ENCODE measurements at regions not wholly inside any gene's neighbourhood (a gene's known extent, or its start where the extent isn't known, plus 50 kb on each side); places are given as distances from the start of the nearest gene placed in this dataset.

GRCh38 chr2:120952318-120952717, 216.7 kb downstream of the GLI2 start:
- intact Hi-C loops (cut with DNase I): no loop called here
- Histone ChIP-seq H3K27me3 (no peaks in the 10 kb centered on the region), H3K27ac (no peak overlapping the region), H3K9me3 (no peaks in the 10 kb centered on the region), H3K4me1 (peaks cover 29% of the 10 kb centered on the region), H3K36me3 (replicated peaks in 1 of 2; ENCODE audit: insufficient read depth in 1 of 2, low read depth in 2 of 2) (no peaks in the 10 kb centered on the region), H3K4me3 (no peak overlapping the region)
- no peak for TF ChIP-seq CTCF (IDR thresholded peaks at IDR 0.05)
- no peak for TF ChIP-seq POLR2A (IDR thresholded peaks at IDR 0.05)
- ATAC-seq (no peak), DNase-seq (no peak)
- WGBS, 2 donors: 89 to 90% methylated on average over 7 to 9 of the region's 9 CpGs

GRCh38 chr2:120953066-120953756, 217.5 kb downstream of the GLI2 start:
- no peak for TF ChIP-seq CTCF (IDR thresholded peaks at IDR 0.05)
- Histone ChIP-seq H3K27ac (no peak overlapping the region), H3K9me3 (no peaks in the 10 kb centered on the region), H3K27me3 (no peaks in the 10 kb centered on the region), H3K4me1 (peaks cover 29% of the 10 kb centered on the region), H3K36me3 (replicated peaks in 1 of 2; ENCODE audit: insufficient read depth in 1 of 2, low read depth in 2 of 2) (no peaks in the 10 kb centered on the region), H3K4me3 (no peak overlapping the region)
- 73 to 75% methylated on average over 7 of the region's 7 CpGs for WGBS, 2 donors
- intact Hi-C loops (cut with DNase I): no loop called here
- DNase-seq: peak in 1 of 4 donors; percentile 39
- ATAC-seq: no peak

- peaks cover 21% of the 10 kb centered on the region for H3K4me1 ChIP-seq
- no peak overlapping the region for H3K4me3 ChIP-seq
- no peak for DNase-seq
- no peaks in the 10 kb centered on the region for H3K9me3 ChIP-seq
- peak overlapping the region in 1 of 4 donors; percentile 50 for H3K27ac ChIP-seq
- no peaks in the 10 kb centered on the region for H3K36me3 ChIP-seq (replicated peaks in 1 of 2; ENCODE audit: insufficient read depth in 1 of 2, low read depth in 2 of 2)
- no peaks in the 10 kb centered on the region for H3K27me3 ChIP-seq
- no peak for ATAC-seq
- WGBS, 2 donors: 92 to 94% methylated on average over 14 of the region's 16 CpGs
- intact Hi-C loops (cut with DNase I): no loop called here
- TF ChIP-seq CTCF (IDR thresholded peaks at IDR 0.05) (no peak), POLR2A (IDR thresholded peaks at IDR 0.05) (no peak)
These were observed 218.3 kb downstream of the GLI2 start for GRCh38 chr2:120953843-120954584.

GRCh38 chr2:120954939-120955338, 219.3 kb downstream of the GLI2 start:
- H3K4me3 ChIP-seq: no peak overlapping the region
- peaks cover 13% of the 10 kb centered on the region for H3K4me1 ChIP-seq
- no peaks in the 10 kb centered on the region for H3K27me3 ChIP-seq
- H3K9me3 ChIP-seq: no peaks in the 10 kb centered on the region
- 27 to 30% methylated on average over 7 to 8 of the region's 8 CpGs for WGBS, 2 donors
- DNase-seq (peak; percentile 44 to 84 (median 75)), ATAC-seq (peak; percentile 65)
- intact Hi-C loops (cut with DNase I): no loop called here
- no peaks in the 10 kb centered on the region for H3K36me3 ChIP-seq (replicated peaks in 1 of 2; ENCODE audit: insufficient read depth in 1 of 2, low read depth in 2 of 2)
- TF ChIP-seq POLR2A (IDR thresholded peaks at IDR 0.05) (no peak), CTCF (IDR thresholded peaks at IDR 0.05) (no peak)
- peak overlapping the region in 3 of 4 donors; percentile 13 to 63 (median 17) for H3K27ac ChIP-seq
